B cell (primary cell): ENCODE measurements at regions not wholly inside any gene's neighbourhood (a gene's known extent, or its start where the extent isn't known, plus 50 kb on each side); places are given as distances from the start of the nearest gene placed in this dataset.

Source experiments
- ATAC-seq: fragments of 200-7000 bp; cut with Tn5 transposase; one replicate; pipeline ENCODE4 v1.10.0; 2021; ENCODE audit warnings: low read depth, mild to moderate bottlenecking, moderate number of reproducible peaks, moderate library complexity
- CTCF ChIA-PET: fragments of 350-600 bp; sonication (Branson Sonifier 250); formaldehyde crosslinking; loops from one replicate; lab custom pipeline; 2021; ENCODE audit warnings: antibody characterized with exemption, inconsistent platforms; lab: Charles Lee
- POLR2A ChIA-PET: fragments of 350-600 bp; sonication (Branson Sonifier 250); formaldehyde crosslinking; loops from one replicate; lab custom pipeline; 2021; ENCODE audit warnings: antibody characterized with exemption; lab: Charles Lee
- DNase-seq: peaks from one replicate; pipeline ENCODE4 v3.0.0; 2013
- H2AFZ ChIP-seq: 2 replicates; pipeline ENCODE4 v1.6.1; 2012; ENCODE audit warnings: mild to moderate bottlenecking, low read depth, low read length; ENCODE audit not compliant: insufficient read depth, poor library complexity, severe bottlenecking
- H3K27ac ChIP-seq, 2 donors: 1 replicate in 1 of 2; 2 replicates in 1 of 2; pipeline ENCODE4 v1.5.1; 2012 to 2013; ENCODE audit warnings: low read length in 2 of 2, mild to moderate bottlenecking in 2 of 2, moderate library complexity in 1 of 2
- H3K27me3 ChIP-seq, 4 experiments: fragments of 200-600 bp in 1 of 4; sonication (generic) in 1 of 4; replicated peaks in 1 of 4; 1 replicate in 2 of 4; 2 replicates in 2 of 4; pipeline versions ENCODE4 v1.6.1 to v1.7.0; 2013 to 2016; ENCODE audit warnings: low read length in 3 of 4, mild to moderate bottlenecking in 2 of 4, mixed read lengths in 1 of 4, moderate library complexity in 1 of 4; ENCODE audit not compliant: insufficient read depth in 4 of 4, control insufficient read depth in 3 of 4; ENCODE audit errors: control extremely low read depth in 1 of 4
- H3K36me3 ChIP-seq, 2 experiments: replicated peaks in 1 of 2; 1 replicate in 1 of 2; 2 replicates in 1 of 2; pipeline versions ENCODE4 v1.6.1 to v1.7.1; 2013; ENCODE audit warnings: low read length in 1 of 2; ENCODE audit not compliant: insufficient read depth in 2 of 2, control insufficient read depth in 1 of 2; ENCODE audit errors: control extremely low read depth in 1 of 2, extremely low read depth in 1 of 2
- H3K4me1 ChIP-seq, 2 donors: fragments of 200-600 bp in 1 of 2; sonication (generic) in 1 of 2; 1 replicate in 1 of 2; 2 replicates in 1 of 2; pipeline versions ENCODE4 v1.5.1 to v1.6.1; 2013 to 2017; ENCODE audit warnings: low read length in 2 of 2; ENCODE audit not compliant: control insufficient read depth in 2 of 2, insufficient read depth in 2 of 2
- H3K4me2 ChIP-seq: replicated peaks from 2 replicates; pipeline ENCODE3; 2012; ENCODE audit warnings: mild to moderate bottlenecking, low read depth, low read length; ENCODE audit not compliant: poor library complexity, severe bottlenecking
- H3K4me3 ChIP-seq, 5 experiments: fragments of 200-600 bp in 1 of 5; sonication (generic) in 1 of 5; 1 replicate in 3 of 5; 2 replicates in 2 of 5; pipeline versions ENCODE4 v1.5.1 to v1.7.0; 2011 to 2016; ENCODE audit warnings: low read length in 4 of 5, mild to moderate bottlenecking in 4 of 5, low read depth in 2 of 5, control low read depth in 1 of 5, moderate library complexity in 1 of 5; ENCODE audit not compliant: insufficient read depth in 1 of 5; ENCODE audit errors: control extremely low read depth in 1 of 5, extremely low read depth in 1 of 5
- H3K79me2 ChIP-seq: fragments of 200-600 bp; sonication (generic); one replicate; pipeline ENCODE4 v1.6.0; 2016; ENCODE audit warnings: low read length; ENCODE audit not compliant: control insufficient read depth, insufficient read depth
- H3K9ac ChIP-seq: fragments of 200-600 bp; sonication (generic); 2 replicates; pipeline ENCODE4 v1.6.1; 2017; ENCODE audit warnings: mild to moderate bottlenecking, low read length, moderate library complexity
- H3K9me3 ChIP-seq, 3 donors: one replicate each; pipeline versions ENCODE4 v1.6.1 to v1.7.1; 2013; ENCODE audit warnings: low read length in 2 of 3; ENCODE audit not compliant: control insufficient read depth in 2 of 3, insufficient read depth in 1 of 3; ENCODE audit errors: control extremely low read depth in 1 of 3
- H4K20me1 ChIP-seq: 2 replicates; pipeline ENCODE4 v1.6.0; 2012; ENCODE audit warnings: mild to moderate bottlenecking, low read length; ENCODE audit not compliant: insufficient read depth, control insufficient read depth, poor library complexity, severe bottlenecking
- H3K27ac Mint-ChIP-seq: one replicate; pipeline ENCODE4 v1.8.0; 2021; ENCODE audit warnings: mixed read lengths
- H3K27me3 Mint-ChIP-seq: one replicate; pipeline ENCODE4 v1.8.0; 2021; ENCODE audit warnings: mixed read lengths
- H3K4me1 Mint-ChIP-seq: one replicate; pipeline ENCODE4 v1.8.0; 2021; ENCODE audit warnings: mixed read lengths
- H3K4me3 Mint-ChIP-seq: one replicate; pipeline ENCODE4 v1.8.0; 2021; ENCODE audit warnings: mixed read lengths
- H3K9me3 Mint-ChIP-seq: one replicate; pipeline ENCODE4 v1.8.0; 2022; ENCODE audit warnings: mixed read lengths; ENCODE audit not compliant: insufficient read depth
- CTCF ChIP-seq: fragments of 200-600 bp; IDR thresholded peaks from one replicate; pipeline ENCODE4 v1.8.0; 2022; ENCODE audit warnings: antibody characterized with exemption, mild to moderate bottlenecking
- EZH2 ChIP-seq: IDR thresholded peaks from 2 replicates; pipeline ENCODE4 v1.6.1; 2012; ENCODE audit warnings: borderline replicate concordance, low read depth, mild to moderate bottlenecking, moderate library complexity, low read length; ENCODE audit not compliant: insufficient read depth, poor library complexity, severe bottlenecking
- WGBS: methylation state at CpG from one replicate; pipeline ENCODE4 v1.1.5; 2013; ENCODE audit warnings: missing lambda C conversion rate; ENCODE audit not compliant: insufficient coverage; 5-methylcytosine and 5-hydroxymethylcytosine counted together
- intact Hi-C: fragments of 100-400 bp; cut with micrococcal nuclease; formaldehyde crosslinking; loops from one replicate; pipeline ENCODE4 v1.10.0; 2022

GRCh38 chr6:121853686-121854085 lies 418.2 kb downstream of the GJA1 start:
- Histone ChIP-seq H3K4me1 (no peaks in the 10 kb centered on the region), H3K36me3 (no peaks in the 10 kb centered on the region), H3K79me2 (no peaks in the 10 kb centered on the region), H4K20me1 (no peaks in the 10 kb centered on the region), H3K4me2 (no peak overlapping the region), H3K4me3 (no peak overlapping the region), H2AFZ (no peak overlapping the region), H3K9ac (no peak overlapping the region), H3K9me3 (no peaks in the 10 kb centered on the region), H3K27me3 (no peaks in the 10 kb centered on the region), H3K27ac (no peak overlapping the region)
- H3K4me1 Mint-ChIP-seq, result no peaks in the 10 kb centered on the region
- H3K4me3 Mint-ChIP-seq, result no peak overlapping the region
- 86% methylated on average over 3 of the region's 4 CpGs for WGBS
- H3K27ac Mint-ChIP-seq, result no peak overlapping the region
- CTCF ChIA-PET, result no interaction called here
- intact Hi-C loops, result no loop called here
- no peaks in the 10 kb centered on the region for H3K9me3 Mint-ChIP-seq
- no peaks in the 10 kb centered on the region for H3K27me3 Mint-ChIP-seq
- DNase-seq (no peak), ATAC-seq (no peak)
- POLR2A ChIA-PET, result no interaction called here
- no peak for TF ChIP-seq EZH2
- no peak for TF ChIP-seq CTCF

- H3K27ac Mint-ChIP-seq, result no peak overlapping the region
- no peak for ATAC-seq
Measured at GRCh38 chr6:121855521-121855920, 420.1 kb downstream of the GJA1 start.

More at GRCh38 chr6:121855521-121855920, 420.1 kb downstream of the GJA1 start:
- H3K4me1 Mint-ChIP-seq, result no peaks in the 10 kb centered on the region
- H3K36me3 ChIP-seq, result no peaks in the 10 kb centered on the region
- no peaks in the 10 kb centered on the region for H3K27me3 Mint-ChIP-seq
- no peaks in the 10 kb centered on the region for H3K79me2 ChIP-seq
- no peak overlapping the region for H3K4me2 ChIP-seq
- no peak overlapping the region for H3K4me3 Mint-ChIP-seq
- intact Hi-C loops, result no loop called here
- H4K20me1 ChIP-seq, result no peaks in the 10 kb centered on the region
- no peaks in the 10 kb centered on the region for H3K27me3 ChIP-seq
- H2AFZ ChIP-seq, result no peak overlapping the region
- no CpG with 5 or more reads among the region's 4 CpGs for WGBS
- ChIA-PET POLR2A (no interaction called here), CTCF (no interaction called here)
- no peak overlapping the region for H3K9ac ChIP-seq
- TF ChIP-seq EZH2 (no peak), CTCF (no peak)
- no peak overlapping the region for H3K27ac ChIP-seq
- DNase-seq, result no peak
- H3K4me1 ChIP-seq, result no peaks in the 10 kb centered on the region
- H3K9me3 Mint-ChIP-seq, result no peaks in the 10 kb centered on the region
- H3K9me3 ChIP-seq, result no peaks in the 10 kb centered on the region
- no peak overlapping the region for H3K4me3 ChIP-seq
